ENCODE measurements at regions not wholly inside any gene's neighbourhood (a gene's known extent, or its start where the extent isn't known, plus 50 kb on each side); places are given as distances from the start of the nearest gene placed in this dataset.
"Not testable (repeated sequence)": the region's sequence is repeated elsewhere in the genome, so short reads cannot be mapped to it uniquely, and the experiment has no call there.

DNA sequence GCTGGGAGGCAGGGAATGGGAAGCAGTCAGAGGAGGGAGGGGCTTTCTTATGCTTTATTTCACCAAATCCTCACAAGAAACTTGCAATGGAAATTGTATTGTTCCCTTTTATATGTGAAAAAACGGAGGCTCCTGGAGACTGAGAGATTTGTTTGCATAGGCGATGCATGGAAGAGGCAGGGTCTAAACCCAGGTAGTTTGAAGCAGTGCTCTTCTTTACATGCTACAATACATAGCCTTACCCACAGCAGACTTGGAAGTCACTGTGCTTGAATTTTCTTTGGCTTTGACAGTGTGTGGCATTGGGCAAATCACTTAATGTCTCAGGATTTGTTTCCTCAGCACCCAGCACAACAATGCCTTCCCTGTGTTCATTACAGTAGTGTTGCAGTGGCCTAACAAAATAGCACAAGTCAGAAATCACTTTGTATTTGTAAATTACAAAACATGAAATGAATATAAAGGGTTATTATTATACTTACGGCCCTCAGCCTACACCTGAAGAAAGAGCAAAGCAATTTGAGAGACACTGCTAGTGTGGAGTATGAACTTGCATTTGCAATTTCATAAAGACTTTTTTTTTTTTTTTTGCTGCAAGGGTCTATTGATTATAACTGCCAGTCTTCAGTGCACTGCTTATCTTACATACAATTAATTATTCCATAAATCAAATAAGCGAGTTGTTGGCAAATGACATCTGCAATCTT is 646.4 kb upstream of the KCNMB2 start:
- DNase-seq, result no peak

DNA sequence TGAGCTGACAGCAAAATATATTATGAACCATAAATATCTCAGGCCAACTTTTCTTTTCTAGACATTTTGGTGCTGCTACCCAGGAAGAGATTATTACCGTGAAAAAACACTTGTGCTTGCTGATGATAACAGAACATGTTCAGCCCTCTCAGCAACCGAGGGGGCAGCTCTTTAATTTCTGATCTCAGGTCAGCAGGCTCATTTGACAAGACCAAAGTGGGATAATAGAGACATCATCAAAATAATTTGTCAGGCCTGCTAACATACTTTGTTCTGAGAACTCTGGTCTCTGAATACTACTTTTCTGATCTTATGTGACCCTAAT is 645.9 kb upstream of the KCNMB2 start:
- no peak for DNase-seq

DNA sequence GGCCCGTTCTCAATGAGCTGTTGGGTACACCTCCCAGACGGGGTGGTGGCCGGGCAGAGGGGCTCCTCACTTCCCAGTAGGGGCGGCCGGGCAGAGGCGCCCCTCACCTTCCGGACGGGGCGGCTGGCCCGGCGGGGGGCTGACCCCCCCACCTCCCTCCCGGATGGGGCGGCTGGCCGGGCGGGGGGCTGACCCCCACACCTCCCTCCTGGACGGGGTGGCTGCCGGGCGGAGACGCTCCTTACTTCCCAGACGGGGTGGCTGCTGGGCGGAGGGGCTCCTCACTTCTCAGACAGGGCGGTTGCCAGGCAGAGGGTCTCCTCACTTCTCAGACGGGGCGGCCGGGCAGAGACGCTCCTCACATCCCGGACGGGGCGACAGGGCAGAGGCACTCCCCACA is 644.7 kb upstream of the KCNMB2 start:
- not testable (repeated sequence) for DNase-seq

DNA sequence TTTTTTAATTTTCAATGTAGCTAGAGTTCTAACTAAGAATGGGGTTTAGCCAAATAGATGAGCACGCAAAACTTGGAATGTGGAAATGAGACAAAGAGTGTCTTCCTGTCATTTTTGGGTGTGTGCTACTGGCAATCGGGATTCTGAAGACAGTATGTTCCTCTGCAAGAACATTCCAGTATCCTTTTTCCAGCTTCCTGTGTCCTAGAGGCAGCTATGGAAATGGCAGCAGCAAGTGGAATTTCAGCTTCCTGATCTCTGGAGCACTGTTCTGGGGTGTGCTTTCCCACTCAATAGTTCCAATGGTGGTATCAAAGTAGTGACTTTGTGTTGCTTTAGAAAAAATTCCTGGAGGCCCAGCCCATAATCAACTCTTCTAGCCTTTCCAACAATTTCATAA is 642.9 kb upstream of the KCNMB2 start:
- DNase-seq, result no peak

- DNase-seq, result no peak
Measured at GRCh38 chr3:177894081-177894728, 642.0 kb upstream of the KCNMB2 start.

DNA sequence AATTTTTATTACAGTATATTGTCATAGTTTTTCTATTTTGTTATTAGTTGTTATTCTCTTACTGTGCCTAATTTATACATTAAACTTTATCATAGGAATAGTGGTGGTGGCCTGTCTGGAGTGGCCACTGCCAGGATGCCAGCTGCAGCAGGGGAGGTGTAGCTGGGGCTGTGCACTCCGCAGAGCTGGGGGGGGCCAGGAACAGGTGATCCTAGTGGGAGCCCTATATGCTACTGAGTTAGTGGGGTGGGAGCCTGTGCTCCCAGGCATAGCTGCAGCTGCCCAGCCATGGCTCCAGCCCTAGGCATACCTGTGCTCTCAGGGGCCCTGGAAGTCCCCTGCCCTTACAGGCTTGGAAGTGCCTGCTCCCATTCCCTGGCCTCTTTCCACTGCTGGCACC is 638.1 kb upstream of the KCNMB2 start:
- DNase-seq, result no peak

- DNase-seq, result no peak
Measured at GRCh38 chr3:177899275-177900067, 636.8 kb upstream of the KCNMB2 start.

DNA sequence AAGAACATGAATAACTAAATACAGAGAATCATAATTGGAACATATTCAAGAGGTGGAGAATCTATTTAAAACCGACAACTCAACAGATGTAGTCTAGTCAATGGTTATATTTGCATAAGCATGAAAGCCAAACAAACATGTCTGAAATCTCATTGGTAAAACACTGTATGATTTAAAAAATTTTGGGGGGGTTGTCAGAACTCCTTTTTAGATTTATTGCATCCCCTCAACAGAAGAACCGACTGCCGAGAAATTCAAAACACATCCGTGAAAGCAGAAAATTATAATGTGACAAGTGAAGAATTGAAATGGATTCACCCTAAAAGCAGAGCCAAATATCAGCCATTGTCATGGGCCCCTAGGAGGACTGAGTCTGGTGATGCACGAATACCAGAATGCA is 633.4 kb upstream of the KCNMB2 start:
- DNase-seq, result no peak

- no peak for DNase-seq
Measured at GRCh38 chr3:177904621-177905020, 631.6 kb upstream of the KCNMB2 start.

DNA sequence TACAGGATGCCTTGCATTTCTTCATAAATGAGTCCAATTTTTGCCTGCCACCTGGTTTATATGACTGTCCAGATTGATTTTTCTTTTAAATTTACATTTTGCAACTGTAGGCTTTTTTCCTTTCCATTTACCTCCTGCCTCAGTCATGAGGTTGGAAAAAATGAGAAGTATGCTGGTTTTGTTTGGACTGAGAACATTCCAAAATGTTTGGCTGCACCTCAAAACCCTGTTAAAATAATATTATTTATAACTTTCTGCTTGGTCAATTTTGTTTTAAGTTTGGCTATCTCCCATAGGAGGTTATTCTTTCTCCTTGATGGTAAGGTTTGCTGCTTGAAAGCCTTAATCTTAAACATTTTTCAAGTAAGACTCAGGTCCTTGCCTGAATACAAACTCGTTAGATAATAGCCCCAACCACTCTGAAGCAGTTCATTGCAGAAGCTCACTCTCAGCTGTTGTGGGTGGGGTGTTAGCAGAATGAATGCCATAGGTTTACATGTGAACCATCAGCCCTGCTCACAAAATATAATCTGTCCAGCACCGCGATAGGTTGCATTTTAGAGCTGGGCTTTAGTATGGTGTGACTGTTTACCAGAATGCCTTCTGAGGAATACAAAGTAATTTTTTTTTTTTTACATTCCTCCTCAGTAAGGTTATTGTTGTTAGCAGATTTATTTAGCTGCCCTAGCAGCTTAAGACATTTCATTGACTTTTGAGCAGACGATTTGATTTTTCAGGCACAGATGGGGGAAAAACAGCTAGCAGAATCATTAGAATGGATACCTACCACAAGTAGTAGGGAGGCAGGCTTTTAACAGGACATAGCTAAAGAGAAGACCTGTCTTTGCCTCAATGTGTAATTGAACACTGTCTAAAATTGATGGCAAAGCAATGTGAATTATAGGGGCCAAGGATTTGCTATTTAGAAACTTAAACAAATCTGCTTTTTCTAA is 630.8 kb upstream of the KCNMB2 start:
- DNase-seq, result no peak

- no peak for DNase-seq
Measured at GRCh38 chr3:177906126-177906511, 630.1 kb upstream of the KCNMB2 start.

DNA sequence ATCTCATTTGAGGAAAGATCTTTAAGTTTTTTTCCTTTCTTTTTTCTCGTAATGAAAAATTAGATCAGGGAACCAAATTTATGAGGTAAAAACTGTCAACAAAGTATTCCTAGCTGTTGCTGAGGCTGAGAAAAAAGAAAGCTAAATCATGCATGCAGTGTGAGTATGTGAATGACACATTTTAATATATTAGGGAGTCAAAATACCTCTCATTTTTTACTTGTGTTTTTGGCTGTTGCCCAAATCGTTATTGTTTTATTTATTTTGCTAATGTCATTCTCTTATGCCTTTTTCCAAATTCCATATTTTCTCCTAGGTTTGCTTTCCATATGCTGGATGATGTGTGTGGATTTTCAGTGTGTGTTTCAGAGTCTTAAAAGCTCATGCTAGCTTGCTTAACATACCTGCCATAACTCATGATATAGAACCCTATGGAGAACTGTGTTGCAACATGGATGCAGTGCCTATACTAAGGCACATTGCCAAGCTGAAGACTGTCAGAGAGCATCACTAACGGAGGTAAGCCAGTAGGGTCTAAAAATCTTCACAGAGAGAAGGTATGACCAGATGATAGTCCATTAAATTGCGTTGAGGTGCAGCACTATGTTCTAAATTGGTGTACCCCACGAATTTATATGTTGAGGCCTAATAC is 629.5 kb upstream of the KCNMB2 start:
- no peak for DNase-seq

DNA sequence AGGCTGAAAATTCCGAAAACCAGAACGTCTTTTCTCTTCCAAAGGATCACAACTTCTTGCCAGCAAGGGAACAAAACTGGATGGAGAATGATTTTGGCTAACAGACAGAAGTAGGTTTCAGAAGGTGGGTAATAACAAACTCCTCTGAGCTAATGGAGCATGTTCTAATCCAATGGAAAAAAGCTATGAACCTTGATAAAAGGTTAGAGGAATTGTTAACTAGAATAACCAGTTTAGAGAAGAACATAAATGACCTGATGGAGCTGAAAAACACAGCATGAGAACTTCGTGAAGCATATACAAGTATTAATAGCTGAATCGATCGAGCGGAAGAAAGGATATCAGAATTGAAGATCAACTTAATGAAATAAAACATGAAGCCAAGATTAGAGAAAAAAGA is 626.7 kb upstream of the KCNMB2 start:
- DNase-seq, result not testable (repeated sequence)

GRCh38 chr3:177914224-177914623 is 622.0 kb upstream of the KCNMB2 start:
- no peak for DNase-seq

DNA sequence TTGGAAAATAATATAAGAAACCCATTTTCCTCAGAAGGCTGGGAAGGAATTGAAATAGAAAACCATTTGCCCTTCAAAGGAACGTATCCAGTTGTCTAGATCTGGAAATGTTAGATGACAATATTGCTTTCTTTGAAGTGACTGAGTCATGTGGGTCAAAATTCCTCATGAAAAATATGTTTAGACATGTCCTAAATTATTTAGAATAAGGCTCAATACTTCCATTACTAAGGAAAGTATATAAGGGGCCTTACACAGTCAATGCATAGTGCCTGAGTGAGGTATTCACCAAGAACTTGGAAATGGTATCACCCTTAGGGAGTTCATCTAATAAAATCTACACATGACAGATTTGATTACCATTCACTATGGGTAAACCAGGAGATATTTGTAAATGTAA is 619.8 kb upstream of the KCNMB2 start:
- no peak for DNase-seq

DNA sequence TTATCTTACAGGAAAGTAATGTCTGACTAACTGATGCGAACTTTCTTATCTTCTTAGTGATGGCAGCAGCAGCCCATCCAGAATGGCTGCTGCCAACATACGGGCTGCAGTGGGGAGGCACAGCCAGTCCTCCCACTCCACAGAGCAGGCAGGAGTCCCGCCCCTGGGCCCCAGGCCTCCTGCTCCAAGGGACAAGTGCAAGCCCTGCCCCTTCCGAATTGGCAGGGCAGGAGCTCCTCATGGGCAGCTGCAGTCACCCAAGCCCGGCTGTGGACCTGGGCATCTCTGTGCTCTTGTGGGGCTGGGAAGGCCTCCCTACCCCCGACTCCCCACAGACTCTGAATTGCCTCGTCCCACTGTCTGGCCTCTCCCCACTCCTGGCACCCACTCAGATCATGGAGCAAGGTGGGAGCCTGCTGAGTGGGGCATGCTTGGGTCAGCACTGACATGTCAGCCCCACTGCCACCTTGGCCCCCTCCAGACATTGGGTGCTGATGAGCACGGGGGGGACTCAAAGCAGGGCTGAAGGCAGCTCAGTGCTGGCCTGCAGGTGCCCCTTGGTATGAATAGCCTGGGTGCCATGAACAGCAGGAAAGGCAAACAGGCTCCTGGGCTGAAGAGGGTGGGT is 618.9 kb upstream of the KCNMB2 start:
- no peak for DNase-seq

DNA sequence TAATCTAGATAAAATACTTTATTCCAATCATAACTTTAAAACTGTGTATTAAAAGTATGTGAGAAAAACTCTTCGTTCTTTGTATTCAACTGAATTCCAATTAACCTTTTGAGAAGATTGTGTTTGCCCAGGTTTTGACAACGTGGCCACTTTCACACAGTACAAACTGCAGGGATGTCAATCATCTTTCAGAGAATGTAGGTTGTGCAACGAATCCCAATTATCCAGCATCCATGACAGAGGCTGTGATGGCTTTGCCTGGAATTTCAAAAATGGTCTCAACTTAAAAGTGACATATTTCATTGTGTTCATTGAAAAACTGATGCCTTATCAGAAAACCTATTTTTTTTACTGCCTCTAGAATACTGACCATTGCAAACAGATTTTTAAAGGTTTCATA is 615.1 kb upstream of the KCNMB2 start:
- DNase-seq, result no peak

- no peak for DNase-seq
Measured at GRCh38 chr3:177924261-177924660, 612.0 kb upstream of the KCNMB2 start.

GRCh38 chr3:177928172-177928873 is 607.9 kb upstream of the KCNMB2 start:
- no peak for DNase-seq

DNA sequence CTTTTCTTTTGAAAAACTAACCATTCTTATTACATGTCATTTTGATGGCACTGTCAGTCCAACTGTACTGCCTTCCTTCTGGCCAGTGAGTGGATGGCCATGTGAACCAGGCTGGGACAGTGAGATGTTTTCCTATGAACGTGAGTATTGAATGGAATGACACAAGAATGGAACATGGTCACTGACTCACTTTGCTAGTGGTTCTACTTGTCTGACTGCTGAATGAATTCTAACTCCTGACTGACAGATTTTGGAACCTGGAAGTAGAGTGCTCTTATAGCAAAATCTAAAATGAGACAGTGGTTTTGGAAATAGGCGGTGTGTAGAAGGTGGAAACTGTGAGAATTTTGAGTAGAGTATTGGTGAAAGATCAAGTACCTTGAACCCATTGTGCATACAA is 606.9 kb upstream of the KCNMB2 start:
- DNase-seq, result no peak

DNA sequence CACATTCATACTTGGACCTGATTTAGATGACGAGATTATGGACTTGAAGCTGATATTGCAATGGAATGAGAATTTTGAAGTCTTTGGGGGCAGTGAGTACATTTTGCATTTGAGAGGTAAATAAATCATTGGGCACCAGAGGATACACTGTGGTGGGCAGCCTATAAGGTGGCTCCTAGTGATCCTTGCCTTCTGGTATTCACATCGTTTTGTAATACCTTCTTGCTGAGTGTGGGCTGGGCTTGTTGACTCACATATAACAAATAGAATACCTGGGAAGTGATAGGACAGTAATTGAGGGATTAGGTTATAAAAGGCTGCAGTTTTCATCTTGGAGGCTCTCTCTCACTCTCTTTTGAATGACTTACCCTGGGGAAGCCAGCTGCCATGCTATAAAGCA is 605.5 kb upstream of the KCNMB2 start:
- no peak for DNase-seq

Data from NCI-H1092 (cell line).